HAP-1 (cell line): ENCODE measurements at regions not wholly inside any gene's neighbourhood (a gene's known extent, or its start where the extent isn't known, plus 50 kb on each side); places are given as distances from the start of the nearest gene placed in this dataset.

Experiments used
- DNase-seq, 2 experiments: peaks; one replicate each; pipeline ENCODE4 v3.0.0-alpha.2; 2016 to 2020; ENCODE audit warnings: low spot score in 2 of 2
- H3K27me3 ChIP-seq: fragments of 250-450 bp; sonication (Bioruptor Pico); 2 replicates; pipeline ENCODE4 v1.5.1; 2020; ENCODE audit warnings: low read depth, mild to moderate bottlenecking, moderate library complexity
- H3K36me3 ChIP-seq: fragments of 250-450 bp; sonication (Bioruptor Pico); replicated peaks from 2 replicates; pipeline ENCODE4 v1.5.1; 2020; ENCODE audit warnings: mild to moderate bottlenecking
- H3K4me1 ChIP-seq: fragments of 250-450 bp; sonication (Bioruptor Pico); 2 replicates; pipeline ENCODE4 v1.5.1; 2020; ENCODE audit warnings: mild to moderate bottlenecking
- H3K4me3 ChIP-seq: fragments of 250-450 bp; sonication (Bioruptor Pico); 2 replicates; pipeline ENCODE4 v1.5.1; 2020; ENCODE audit warnings: mild to moderate bottlenecking, moderate library complexity
- H3K9me3 ChIP-seq: fragments of 250-450 bp; sonication (Bioruptor Pico); 2 replicates; pipeline ENCODE4 v1.5.1; 2020; ENCODE audit warnings: mild to moderate bottlenecking, moderate library complexity
- in situ Hi-C: fragments of 300-500 bp; cut with MboI; formaldehyde crosslinking; loops from 3 replicates; pipeline ENCODE4 v1.14.3; 2020; ENCODE audit warnings: low sequenced_read_pairs, inconsistent platforms, mixed read lengths

- H3K27me3 ChIP-seq = no peaks in the 10 kb centered on the region
- H3K4me3 ChIP-seq = no peak overlapping the region
- no peaks in the 10 kb centered on the region for H3K36me3 ChIP-seq
- in situ Hi-C loops = no loop called here
- H3K4me1 ChIP-seq = no peaks in the 10 kb centered on the region
- no peaks in the 10 kb centered on the region; the same call in 1 of the 2 replicates for H3K9me3 ChIP-seq
- DNase-seq = no peak
Observed at GRCh38 chr19:28400953-28401671, 811.8 kb downstream of the UQCRFS1 start.

GRCh38 chr19:28399187-28399586 is 813.8 kb downstream of the UQCRFS1 start:
- in situ Hi-C loops = no loop called here
- H3K4me1 ChIP-seq = no peaks in the 10 kb centered on the region

GRCh38 chr19:28397800-28398199 is 815.2 kb downstream of the UQCRFS1 start:
- Histone ChIP-seq H3K4me1 (no peaks in the 10 kb centered on the region), H3K27me3 (no peaks in the 10 kb centered on the region), H3K36me3 (no peaks in the 10 kb centered on the region), H3K4me3 (no peak overlapping the region), H3K9me3 (no peaks in the 10 kb centered on the region; the same call in 1 of the 2 replicates)
- DNase-seq = no peak
- in situ Hi-C loops = no loop called here

More at GRCh38 chr19:28399187-28399586, 813.8 kb downstream of the UQCRFS1 start:
- Histone ChIP-seq H3K9me3 (no peaks in the 10 kb centered on the region; the same call in 1 of the 2 replicates), H3K4me3 (no peak overlapping the region), H3K36me3 (no peaks in the 10 kb centered on the region), H3K27me3 (no peaks in the 10 kb centered on the region)
- DNase-seq = no peak

- in situ Hi-C loops = no loop called here
- H3K9me3 ChIP-seq = no peaks in the 10 kb centered on the region; the same call in 1 of the 2 replicates
- no peak for DNase-seq
Observed at GRCh38 chr19:28397306-28397705, 815.6 kb downstream of the UQCRFS1 start.

GRCh38 chr19:28396287-28396831 is 816.6 kb downstream of the UQCRFS1 start:
- Histone ChIP-seq H3K27me3 (no peaks in the 10 kb centered on the region), H3K4me1 (no peaks in the 10 kb centered on the region), H3K9me3 (no peaks in the 10 kb centered on the region; the same call in 1 of the 2 replicates), H3K36me3 (no peaks in the 10 kb centered on the region), H3K4me3 (no peak overlapping the region)
- in situ Hi-C loops = no loop called here
- no peak for DNase-seq

More at GRCh38 chr19:28397306-28397705, 815.6 kb downstream of the UQCRFS1 start:
- Histone ChIP-seq H3K27me3 (no peaks in the 10 kb centered on the region), H3K36me3 (no peaks in the 10 kb centered on the region), H3K4me1 (no peaks in the 10 kb centered on the region), H3K4me3 (no peak overlapping the region)

- no peak for DNase-seq
- Histone ChIP-seq H3K27me3 (no peaks in the 10 kb centered on the region), H3K4me3 (no peak overlapping the region), H3K9me3 (no peaks in the 10 kb centered on the region; the same call in 1 of the 2 replicates), H3K4me1 (no peaks in the 10 kb centered on the region), H3K36me3 (no peaks in the 10 kb centered on the region)
- in situ Hi-C loops = no loop called here
Observed at GRCh38 chr19:28394725-28395124, 818.2 kb downstream of the UQCRFS1 start.

GRCh38 chr19:28393574-28394336 is 819.2 kb downstream of the UQCRFS1 start:
- H3K36me3 ChIP-seq = no peaks in the 10 kb centered on the region
- in situ Hi-C loops = no loop called here
- H3K9me3 ChIP-seq = no peaks in the 10 kb centered on the region
- no peaks in the 10 kb centered on the region for H3K4me1 ChIP-seq
- H3K27me3 ChIP-seq = no peaks in the 10 kb centered on the region
- no peak overlapping the region for H3K4me3 ChIP-seq
- no peak for DNase-seq

GRCh38 chr19:28388988-28389387 is 824.0 kb downstream of the UQCRFS1 start:
- H3K4me1 ChIP-seq = no peaks in the 10 kb centered on the region
- in situ Hi-C loops = no loop called here

GRCh38 chr19:28387507-28387906 is 825.4 kb downstream of the UQCRFS1 start:
- H3K27me3 ChIP-seq = no peaks in the 10 kb centered on the region
- no peaks in the 10 kb centered on the region for H3K4me1 ChIP-seq
- no peak for DNase-seq
- no peaks in the 10 kb centered on the region for H3K36me3 ChIP-seq
- in situ Hi-C loops = no loop called here
- H3K9me3 ChIP-seq = no peaks in the 10 kb centered on the region
- H3K4me3 ChIP-seq = no peak overlapping the region

More at GRCh38 chr19:28388988-28389387, 824.0 kb downstream of the UQCRFS1 start:
- no peak for DNase-seq
- Histone ChIP-seq H3K9me3 (no peaks in the 10 kb centered on the region), H3K27me3 (no peaks in the 10 kb centered on the region), H3K36me3 (no peaks in the 10 kb centered on the region), H3K4me3 (no peak overlapping the region)

GRCh38 chr19:28386470-28386869 is 826.5 kb downstream of the UQCRFS1 start:
- no peak for DNase-seq
- Histone ChIP-seq H3K4me1 (no peaks in the 10 kb centered on the region), H3K9me3 (no peaks in the 10 kb centered on the region), H3K27me3 (no peaks in the 10 kb centered on the region), H3K36me3 (no peaks in the 10 kb centered on the region), H3K4me3 (no peak overlapping the region)
- in situ Hi-C loops = no loop called here

- Histone ChIP-seq H3K36me3 (no peaks in the 10 kb centered on the region), H3K4me1 (no peaks in the 10 kb centered on the region), H3K9me3 (no peaks in the 10 kb centered on the region), H3K27me3 (no peaks in the 10 kb centered on the region), H3K4me3 (no peak overlapping the region)
- DNase-seq = no peak
- in situ Hi-C loops = no loop called here
Observed at GRCh38 chr19:28386066-28386465, 826.9 kb downstream of the UQCRFS1 start.

- in situ Hi-C loops = no loop called here
- no peaks in the 10 kb centered on the region for H3K4me1 ChIP-seq
- no peak for DNase-seq
Observed at GRCh38 chr19:28377077-28377476, 835.9 kb downstream of the UQCRFS1 start.

GRCh38 chr19:28374971-28375370 is 838.0 kb downstream of the UQCRFS1 start:
- no peak for DNase-seq
- Histone ChIP-seq H3K9me3 (no peaks in the 10 kb centered on the region; the same call in 1 of the 2 replicates), H3K4me1 (no peaks in the 10 kb centered on the region), H3K4me3 (no peak overlapping the region), H3K27me3 (no peaks in the 10 kb centered on the region), H3K36me3 (no peaks in the 10 kb centered on the region)
- in situ Hi-C loops = no loop called here

More at GRCh38 chr19:28377077-28377476, 835.9 kb downstream of the UQCRFS1 start:
- Histone ChIP-seq H3K27me3 (no peaks in the 10 kb centered on the region), H3K36me3 (no peaks in the 10 kb centered on the region), H3K4me3 (no peak overlapping the region), H3K9me3 (no peaks in the 10 kb centered on the region)
